Skeletal muscle cell (primary cell): ENCODE measurements at regions not wholly inside any gene's neighbourhood (a gene's known extent, or its start where the extent isn't known, plus 50 kb on each side); places are given as distances from the start of the nearest gene placed in this dataset.
"Not testable (repeated sequence)": the region's sequence is repeated elsewhere in the genome, so short reads cannot be mapped to it uniquely, and the experiment has no call there.

Experiments used
- DNase-seq: peaks from one replicate; pipeline ENCODE4 v3.0.0-alpha.2; 2010; ENCODE audit warnings: low read depth
- H3K4me3 ChIP-seq: 2 replicates; pipeline ENCODE4 v1.5.1; 2011; ENCODE audit warnings: low read depth, mild to moderate bottlenecking, control low read depth, low read length, moderate library complexity

GRCh38 chr1:87436115-87436514, 107.4 kb downstream of the LMO4 start:
- not testable (repeated sequence) for DNase-seq

GRCh38 chr1:87436534-87436933, 107.9 kb downstream of the LMO4 start:
- no peak for DNase-seq

More at GRCh38 chr1:87436115-87436514, 107.4 kb downstream of the LMO4 start:
- not testable (repeated sequence) for H3K4me3 ChIP-seq

GRCh38 chr1:87437663-87438295, 109.1 kb downstream of the LMO4 start:
- H3K4me3 ChIP-seq, result no peak overlapping the region
- no peak for DNase-seq

More at GRCh38 chr1:87436534-87436933, 107.9 kb downstream of the LMO4 start:
- H3K4me3 ChIP-seq, result no peak overlapping the region

GRCh38 chr1:87439821-87440220, 111.1 kb downstream of the LMO4 start:
- DNase-seq, result no peak
- H3K4me3 ChIP-seq, result no peak overlapping the region

DNA sequence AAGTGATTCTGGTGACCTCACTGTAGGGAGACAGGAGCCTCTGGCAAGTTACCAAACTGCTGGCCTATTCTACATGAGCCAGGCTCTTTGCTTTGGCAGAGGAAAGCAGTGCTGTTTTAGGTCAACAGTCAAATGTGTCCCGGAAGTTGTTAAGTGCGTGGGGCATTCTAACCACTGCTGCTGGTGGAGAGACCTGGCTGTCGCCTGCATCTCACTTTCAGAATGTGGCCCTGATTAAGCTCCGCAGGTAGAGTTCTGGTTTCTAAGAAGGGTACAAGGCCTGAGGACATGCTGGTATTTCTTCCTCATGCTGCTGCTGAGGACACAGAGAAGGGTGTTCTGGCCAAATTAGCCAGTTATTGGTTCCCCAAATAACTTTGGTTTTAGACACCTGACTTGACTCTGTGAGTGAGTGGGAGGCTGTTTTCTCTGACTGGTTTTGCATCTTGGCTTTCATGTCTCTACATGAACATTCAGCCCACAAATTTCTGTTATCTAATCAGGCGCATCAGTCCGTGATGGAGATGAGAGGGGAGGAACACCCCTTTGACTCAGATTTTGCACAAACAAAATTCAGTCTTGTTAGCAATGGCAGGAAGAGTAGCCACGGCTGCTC, 120.8 kb downstream of the LMO4 start:
- peak; percentile 9 for DNase-seq
- no peak overlapping the region for H3K4me3 ChIP-seq

GRCh38 chr1:87450136-87450535, 121.5 kb downstream of the LMO4 start:
- DNase-seq, result no peak

DNA sequence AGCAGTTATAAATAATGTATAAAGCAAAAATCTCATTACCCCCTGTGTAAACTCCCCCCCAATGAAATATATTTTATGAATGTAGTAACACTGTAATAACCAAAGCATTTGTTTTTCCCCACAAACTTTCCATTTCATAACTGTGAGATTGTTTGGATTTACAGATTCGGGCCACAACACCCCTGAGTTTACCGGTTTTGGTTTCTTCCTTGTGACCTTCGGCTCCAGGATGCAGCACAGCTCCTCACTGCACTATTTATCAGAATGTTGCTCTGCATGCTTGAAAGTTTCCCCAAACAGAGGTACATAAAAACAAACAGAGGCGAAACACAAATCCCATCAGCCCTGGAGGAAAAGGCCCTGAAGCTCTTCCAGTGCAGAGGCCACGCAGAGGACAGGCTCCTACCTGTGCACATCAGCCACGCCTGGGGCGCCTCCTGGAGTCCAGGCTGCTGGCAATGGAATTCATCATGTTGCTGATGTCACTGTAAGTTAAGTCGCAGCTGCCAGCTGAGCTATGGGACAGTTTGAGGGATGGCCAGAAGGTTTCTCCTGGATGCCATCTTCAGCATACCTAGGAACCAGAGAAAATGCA, 122.0 kb downstream of the LMO4 start:
- no peak overlapping the region for H3K4me3 ChIP-seq
- no peak for DNase-seq

More at GRCh38 chr1:87450136-87450535, 121.5 kb downstream of the LMO4 start:
- no peak overlapping the region for H3K4me3 ChIP-seq

DNA sequence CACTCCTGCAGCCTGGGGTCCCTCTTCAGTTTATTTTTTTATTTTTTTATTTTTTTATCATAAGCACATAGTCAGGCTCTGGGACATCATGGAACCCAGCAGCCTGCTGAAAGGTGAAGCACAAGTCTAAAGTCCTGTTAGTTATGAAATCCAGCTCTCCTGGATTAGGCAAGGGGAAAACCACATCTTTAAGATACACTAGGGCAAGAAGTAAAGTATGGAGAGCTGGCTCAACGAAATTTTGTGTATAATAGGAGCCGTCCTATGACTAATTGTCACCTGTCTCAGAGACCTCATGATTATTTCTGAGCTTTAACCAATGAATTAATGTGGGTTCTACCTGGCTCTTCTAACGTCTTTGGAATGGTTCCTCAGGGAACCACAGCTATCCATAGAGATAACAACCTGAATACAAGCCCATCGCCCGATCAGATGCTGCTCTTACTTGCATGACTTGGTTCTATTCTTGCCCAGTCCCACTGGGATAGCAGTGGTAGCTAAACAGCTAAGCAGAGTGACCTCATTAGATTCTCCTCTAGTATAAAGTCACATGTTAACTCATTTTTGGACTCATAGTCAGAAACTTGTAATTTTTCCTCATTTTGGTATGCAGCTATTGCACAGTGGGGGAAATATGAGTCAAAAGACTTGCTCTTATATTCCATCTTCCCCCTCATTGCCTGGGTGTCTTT, 122.7 kb downstream of the LMO4 start:
- peak; percentile 60 for DNase-seq
- H3K4me3 ChIP-seq, result no peak overlapping the region

DNA sequence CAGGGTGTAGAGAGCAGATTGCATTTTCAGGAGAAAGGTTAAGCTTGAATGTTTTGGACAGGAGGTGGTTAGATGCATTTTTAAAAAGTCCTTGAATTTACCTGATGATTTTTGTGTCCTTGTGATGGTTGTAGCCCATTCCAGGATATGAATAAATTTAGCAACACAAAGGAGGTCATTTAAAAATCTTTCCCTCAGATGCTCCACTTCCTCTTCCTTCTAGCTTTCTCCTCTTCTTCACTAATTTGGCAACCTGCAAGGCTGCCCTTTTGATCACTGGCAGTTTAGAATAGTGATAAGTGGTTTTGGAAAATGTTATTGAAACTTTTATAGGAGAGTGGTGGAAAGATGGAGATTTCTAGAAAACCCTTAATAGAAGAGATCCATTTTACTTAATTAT, 124.0 kb downstream of the LMO4 start:
- H3K4me3 ChIP-seq, result no peak overlapping the region
- DNase-seq, result no peak

DNA sequence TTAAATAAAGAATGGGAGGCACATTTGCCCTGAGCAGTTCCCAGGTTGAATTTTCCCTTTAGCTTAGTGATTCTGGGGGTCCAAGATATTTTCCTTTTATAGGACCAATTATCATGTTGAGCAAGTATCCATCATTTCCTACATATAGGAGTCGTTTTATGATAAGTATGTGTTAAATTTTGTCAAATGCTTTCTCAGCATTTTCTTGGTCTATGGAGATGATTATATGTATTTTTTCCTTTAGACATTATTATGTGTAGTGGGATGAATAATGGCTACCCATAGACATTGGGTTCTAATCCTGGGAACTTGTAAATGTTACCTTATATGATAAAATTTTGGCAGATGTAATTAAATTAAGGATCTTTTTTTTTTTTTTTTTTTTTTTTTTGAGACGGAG, 128.7 kb downstream of the LMO4 start:
- DNase-seq, result no peak
- no peak overlapping the region for H3K4me3 ChIP-seq

DNA sequence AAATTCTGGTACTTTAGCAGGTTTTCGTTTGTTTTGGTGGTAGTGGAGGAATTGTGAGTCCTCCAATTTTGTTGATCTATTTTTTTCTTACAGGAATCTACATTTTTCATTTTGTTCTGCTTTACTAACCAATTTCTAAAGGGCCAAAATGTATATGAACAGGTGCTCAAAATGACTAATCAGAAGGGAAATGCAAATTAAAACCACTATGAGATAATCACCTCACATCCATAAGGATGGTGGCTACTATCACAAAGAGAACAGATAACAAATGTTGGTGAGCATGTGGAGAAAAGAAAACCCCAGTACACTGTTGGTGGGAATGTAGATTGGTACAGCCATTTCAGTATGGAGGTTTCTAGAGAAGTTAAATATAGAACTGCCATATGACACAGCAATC, 134.2 kb downstream of the LMO4 start:
- no peak overlapping the region for H3K4me3 ChIP-seq
- no peak for DNase-seq

- DNase-seq, result no peak
- H3K4me3 ChIP-seq, result no peak overlapping the region
Measured at GRCh38 chr1:87464022-87464490, 135.4 kb downstream of the LMO4 start.

- no peak overlapping the region for H3K4me3 ChIP-seq
- no peak for DNase-seq
Measured at GRCh38 chr1:87466621-87467020, 137.9 kb downstream of the LMO4 start.

DNA sequence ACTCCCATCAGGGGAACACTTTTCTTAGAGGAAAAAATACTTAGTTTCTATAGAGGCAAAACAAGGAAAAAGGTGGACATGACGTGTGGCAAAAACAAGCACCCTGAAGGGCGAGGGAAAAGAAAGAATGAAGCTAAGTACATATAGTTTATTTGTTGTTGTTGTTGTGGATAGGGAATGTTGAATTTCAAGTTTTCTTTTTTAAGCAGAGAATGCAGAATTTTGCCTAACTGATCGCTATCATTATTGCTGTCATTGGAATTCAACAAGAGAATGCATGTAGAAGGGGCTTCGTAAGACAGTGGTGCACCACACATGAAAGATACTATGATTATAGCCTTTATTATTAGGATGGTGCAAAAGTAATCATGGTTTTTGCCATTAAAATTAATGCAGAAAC, 144.0 kb downstream of the LMO4 start:
- no peak for DNase-seq
- H3K4me3 ChIP-seq, result no peak overlapping the region

DNA sequence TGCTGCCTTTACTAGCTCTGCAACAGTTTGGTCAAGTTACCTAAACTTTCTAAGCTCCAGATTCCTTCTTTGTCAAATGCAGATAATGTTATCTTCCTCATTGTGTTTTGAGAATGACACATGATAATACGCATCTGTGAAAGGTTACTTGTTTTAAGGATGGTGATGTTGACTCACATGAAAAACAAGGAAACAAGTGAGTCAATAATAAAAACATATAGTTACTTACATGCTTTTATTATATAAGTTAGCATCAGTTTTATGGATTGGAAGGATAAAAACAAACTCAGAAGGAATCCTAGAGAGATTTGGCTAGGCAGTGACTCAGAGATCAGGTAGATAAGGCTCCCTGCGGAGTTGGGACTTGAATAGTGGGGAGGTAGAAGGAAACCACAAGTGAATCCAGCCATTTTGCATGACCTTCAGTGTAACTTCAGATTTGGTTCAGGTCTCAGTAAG, 144.6 kb downstream of the LMO4 start:
- H3K4me3 ChIP-seq, result no peak overlapping the region
- DNase-seq, result no peak

DNA sequence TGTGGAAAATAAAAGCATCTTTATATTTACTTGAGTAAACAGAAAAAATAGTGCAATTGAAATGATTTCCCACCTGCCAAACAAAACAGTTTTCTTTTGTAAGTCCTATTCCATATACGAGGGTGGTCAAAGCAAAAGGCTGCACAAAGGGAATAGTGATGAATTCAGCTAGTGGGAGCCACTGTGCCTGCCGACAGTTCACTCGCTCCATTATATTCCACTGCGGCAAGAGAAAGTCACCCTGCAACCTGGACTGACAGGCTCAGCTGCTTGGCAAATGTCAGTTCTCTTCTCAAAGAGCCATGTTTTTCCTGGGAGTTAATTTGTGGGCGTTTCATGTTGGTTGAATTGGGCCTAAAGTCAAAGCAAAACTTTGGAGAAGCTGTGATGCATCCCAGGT, 145.4 kb downstream of the LMO4 start:
- DNase-seq, result no peak
- H3K4me3 ChIP-seq, result no peak overlapping the region

DNA sequence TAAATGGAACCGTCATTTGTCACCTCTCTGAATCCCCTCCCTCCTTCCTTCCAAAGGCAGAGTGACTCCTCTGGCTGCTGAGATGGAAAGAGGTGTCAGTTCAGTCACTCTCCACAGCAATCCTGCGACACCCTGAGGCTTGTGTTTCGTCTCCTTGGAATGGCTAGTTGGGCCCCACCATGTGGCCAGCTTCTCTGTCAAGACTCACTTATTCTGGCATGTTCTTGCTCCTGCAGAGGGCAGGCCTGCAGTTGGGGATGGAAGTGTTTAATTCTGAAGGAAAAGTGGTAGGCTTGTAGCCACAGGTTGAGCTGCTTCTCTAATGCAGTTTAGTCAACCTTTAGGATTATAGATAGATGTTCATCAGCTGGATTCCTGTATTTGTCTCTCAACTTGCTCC, 149.6 kb downstream of the LMO4 start:
- DNase-seq, result no peak
- H3K4me3 ChIP-seq, result no peak overlapping the region

- DNase-seq, result no peak
- H3K4me3 ChIP-seq, result no peak overlapping the region
Measured at GRCh38 chr1:87495147-87495546, 166.5 kb downstream of the LMO4 start.

GRCh38 chr1:87495870-87496269, 167.2 kb downstream of the LMO4 start:
- H3K4me3 ChIP-seq, result no peak overlapping the region
- DNase-seq, result no peak
